Mucosa of descending colon (tissue), 3 donors: ENCODE measurements at regions not wholly inside any gene's neighbourhood (a gene's known extent, or its start where the extent isn't known, plus 50 kb on each side); places are given as distances from the start of the nearest gene placed in this dataset.

Experiments
- ATAC-seq: fragments of 200-7000 bp; cut with Tn5 transposase; one replicate; pipeline ENCODE4 v1.9.1; 2020; ENCODE audit warnings: mild to moderate bottlenecking, moderate library complexity
- DNase-seq, 3 donors: peaks; one replicate each; pipeline ENCODE4 v3.0.0-alpha.2; 2020
- H3K36me3 ChIP-seq: fragments of 200-600 bp; one replicate; pipeline ENCODE4 v1.8.0; 2021; ENCODE audit warnings: low read depth, mild to moderate bottlenecking
- H3K4me1 ChIP-seq: fragments of 200-600 bp; one replicate; pipeline ENCODE4 v1.8.0; 2021; ENCODE audit warnings: low read depth, mild to moderate bottlenecking
- H3K4me3 ChIP-seq: fragments of 200-600 bp; one replicate; pipeline ENCODE4 v1.8.0; 2021; ENCODE audit warnings: mild to moderate bottlenecking
- H3K9me3 ChIP-seq: fragments of 200-600 bp; one replicate; pipeline ENCODE4 v1.8.0; 2021; ENCODE audit warnings: mild to moderate bottlenecking
- intact Hi-C, 2 donors: fragments of 100-400 bp; cut with DNase I in 1 of 2; cut with micrococcal nuclease in 1 of 2; formaldehyde crosslinking; loops; one replicate each; pipeline versions ENCODE4 v1.11.0 to v1.11.1; 2022; cut with DNase I, micrococcal nuclease
- TF ChIP-seq, protein P1 (sequence below): fragments of 200-600 bp; IDR thresholded peaks from one replicate; pipeline ENCODE4 v1.8.0; 2022; ENCODE audit warnings: antibody characterized with exemption, mild to moderate bottlenecking
- donor health status: DM: no; HTN: no; CAD: no; lungs with moderate emphysema.
- donor health status: DM: no; HTN: no; CAD: no.
- donor health status: DM: no; HTN: yes; CAD: no.

DNA sequence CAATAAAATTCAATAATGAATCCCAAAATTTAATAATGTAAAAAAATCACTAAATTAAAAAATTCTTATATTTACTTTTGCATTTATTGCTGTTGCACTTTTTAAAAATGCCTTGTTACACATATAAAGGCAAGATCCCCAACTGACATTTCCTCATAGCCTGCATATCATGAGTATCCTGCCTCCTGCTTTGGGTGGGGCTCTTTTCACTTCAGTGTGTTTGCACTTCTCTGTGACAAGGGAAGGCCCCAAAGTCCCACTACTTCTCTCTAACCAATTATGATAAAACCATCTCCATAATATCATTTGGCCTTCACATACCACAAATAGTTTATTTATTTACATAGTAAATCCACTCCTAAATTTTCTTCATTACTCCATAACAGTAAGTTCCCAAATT, 446.1 kb upstream of the MARCKS start:
- TF ChIP-seq, protein P1, sequence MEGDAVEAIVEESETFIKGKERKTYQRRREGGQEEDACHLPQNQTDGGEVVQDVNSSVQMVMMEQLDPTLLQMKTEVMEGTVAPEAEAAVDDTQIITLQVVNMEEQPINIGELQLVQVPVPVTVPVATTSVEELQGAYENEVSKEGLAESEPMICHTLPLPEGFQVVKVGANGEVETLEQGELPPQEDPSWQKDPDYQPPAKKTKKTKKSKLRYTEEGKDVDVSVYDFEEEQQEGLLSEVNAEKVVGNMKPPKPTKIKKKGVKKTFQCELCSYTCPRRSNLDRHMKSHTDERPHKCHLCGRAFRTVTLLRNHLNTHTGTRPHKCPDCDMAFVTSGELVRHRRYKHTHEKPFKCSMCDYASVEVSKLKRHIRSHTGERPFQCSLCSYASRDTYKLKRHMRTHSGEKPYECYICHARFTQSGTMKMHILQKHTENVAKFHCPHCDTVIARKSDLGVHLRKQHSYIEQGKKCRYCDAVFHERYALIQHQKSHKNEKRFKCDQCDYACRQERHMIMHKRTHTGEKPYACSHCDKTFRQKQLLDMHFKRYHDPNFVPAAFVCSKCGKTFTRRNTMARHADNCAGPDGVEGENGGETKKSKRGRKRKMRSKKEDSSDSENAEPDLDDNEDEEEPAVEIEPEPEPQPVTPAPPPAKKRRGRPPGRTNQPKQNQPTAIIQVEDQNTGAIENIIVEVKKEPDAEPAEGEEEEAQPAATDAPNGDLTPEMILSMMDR: no peak
- Histone ChIP-seq H3K4me1 (no peaks in the 10 kb centered on the region), H3K4me3 (no peak overlapping the region), H3K36me3 (no peaks in the 10 kb centered on the region), H3K9me3 (no peaks in the 10 kb centered on the region)
- DNase-seq (peak in 1 of 3 donors; percentile 54), ATAC-seq (peak; percentile 99)
- intact Hi-C loops: loop anchor here in 1 of 2 donors (5.0 kb wide), 1 partner anchor 446 kb away; the partner anchor contains the start of gene MARCKS

- no peak for ATAC-seq
- TF ChIP-seq, protein P1: no peak
- intact Hi-C loops: loop anchor here in 1 of 2 donors (5.0 kb wide), 1 partner anchor 445 kb away; the partner anchor contains the start of gene MARCKS
- Histone ChIP-seq H3K4me3 (no peak overlapping the region), H3K9me3 (no peaks in the 10 kb centered on the region), H3K36me3 (no peaks in the 10 kb centered on the region), H3K4me1 (no peaks in the 10 kb centered on the region)
- DNase-seq: no peak
Observed at GRCh38 chr6:113412589-113413357, 444.4 kb upstream of the MARCKS start.

GRCh38 chr6:113414511-113414910, 442.6 kb upstream of the MARCKS start:
- Histone ChIP-seq H3K4me1 (no peaks in the 10 kb centered on the region), H3K36me3 (no peaks in the 10 kb centered on the region), H3K9me3 (no peaks in the 10 kb centered on the region), H3K4me3 (no peak overlapping the region)
- ATAC-seq (peak; percentile 72), DNase-seq (peak in 1 of 3 donors; percentile 47)
- intact Hi-C loops: loop anchor here in 1 of 2 donors (5.0 kb wide), 1 partner anchor 443 kb away; the partner anchor contains the start of gene MARCKS
- TF ChIP-seq, protein P1: peak; percentile 28

- TF ChIP-seq, protein P1: no peak
- DNase-seq (no peak), ATAC-seq (no peak)
- no peaks in the 10 kb centered on the region for H3K36me3 ChIP-seq
- H3K9me3 ChIP-seq: no peaks in the 10 kb centered on the region
- intact Hi-C loops: no loop called here
- no peak overlapping the region for H3K4me3 ChIP-seq
- H3K4me1 ChIP-seq: no peaks in the 10 kb centered on the region
Observed at GRCh38 chr6:113416170-113416569, 441.0 kb upstream of the MARCKS start.

GRCh38 chr6:113420290-113420689, 436.9 kb upstream of the MARCKS start:
- TF ChIP-seq, protein P1: no peak
- ATAC-seq: no peak
- DNase-seq: no peak
- no peaks in the 10 kb centered on the region for H3K4me1 ChIP-seq
- no peak overlapping the region for H3K4me3 ChIP-seq
- H3K9me3 ChIP-seq: no peaks in the 10 kb centered on the region
- no peaks in the 10 kb centered on the region for H3K36me3 ChIP-seq
- intact Hi-C loops: no loop called here
